ENCODE measurements at regions not wholly inside any gene's neighbourhood (a gene's known extent, or its start where the extent isn't known, plus 50 kb on each side); places are given as distances from the start of the nearest gene placed in this dataset.
"Not testable (repeated sequence)": the region's sequence is repeated elsewhere in the genome, so short reads cannot be mapped to it uniquely, and the experiment has no call there.

- no peak overlapping the region for H3K4me3 ChIP-seq (ENCODE audit: low read length in 2 of 2)
- no peak overlapping the region for H3K9ac ChIP-seq (ENCODE audit: low read length in 2 of 2)
- no peaks in the 10 kb centered on the region for H3K27me3 ChIP-seq (ENCODE audit: control insufficient read depth in 1 of 2, insufficient read depth in 2 of 2, low read length in 2 of 2)
- H3K27ac ChIP-seq (ENCODE audit: low read length), result no peak overlapping the region
- no peaks in the 10 kb centered on the region for H3K36me3 ChIP-seq (ENCODE audit: control insufficient read depth in 2 of 2, insufficient read depth in 2 of 2, low read length in 2 of 2)
- no peaks in the 10 kb centered on the region for H3K9me3 ChIP-seq (ENCODE audit: control insufficient read depth in 2 of 2, low read length in 2 of 2)
- H3K4me1 ChIP-seq (ENCODE audit: control insufficient read depth, insufficient read depth, low read length), result no peaks in the 10 kb centered on the region
These were observed 639.0 kb downstream of the REEP3 start for GRCh38 chr10:64159910-64160872.

GRCh38 chr10:64170791-64171190 is 649.6 kb downstream of the REEP3 start:
- Histone ChIP-seq H3K9me3 (ENCODE audit: control insufficient read depth in 2 of 2, low read length in 2 of 2) (no peaks in the 10 kb centered on the region), H3K36me3 (ENCODE audit: control insufficient read depth in 2 of 2, insufficient read depth in 2 of 2, low read length in 2 of 2) (no peaks in the 10 kb centered on the region), H3K4me1 (ENCODE audit: control insufficient read depth, insufficient read depth, low read length) (no peaks in the 10 kb centered on the region), H3K27me3 (ENCODE audit: control insufficient read depth in 1 of 2, insufficient read depth in 2 of 2, low read length in 2 of 2) (no peaks in the 10 kb centered on the region), H3K4me3 (ENCODE audit: low read length in 2 of 2) (no peak overlapping the region), H3K27ac (ENCODE audit: low read length) (no peak overlapping the region), H3K9ac (ENCODE audit: low read length in 2 of 2) (no peak overlapping the region)

DNA sequence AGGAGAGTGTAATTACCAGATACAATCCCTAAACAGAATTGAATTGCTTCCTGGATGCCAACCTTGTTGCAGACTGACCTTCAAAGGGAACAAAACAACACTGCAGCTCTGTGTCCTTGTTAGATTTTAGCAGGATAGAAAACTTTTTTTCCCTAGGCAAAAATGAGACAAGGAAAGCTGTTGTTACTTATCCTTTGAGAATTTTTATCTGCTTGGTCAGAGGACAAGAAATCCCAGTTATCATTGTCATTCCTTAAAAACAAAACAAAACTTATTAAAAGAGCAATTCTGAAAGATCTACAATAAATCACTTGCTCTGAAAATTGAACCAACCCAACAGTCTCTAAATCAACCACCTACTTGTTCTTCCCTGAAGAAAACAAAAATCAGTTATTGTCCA is 652.6 kb downstream of the REEP3 start:
- H3K4me3 ChIP-seq (ENCODE audit: low read length in 2 of 2), result no peak overlapping the region
- no peaks in the 10 kb centered on the region for H3K36me3 ChIP-seq (ENCODE audit: control insufficient read depth in 2 of 2, insufficient read depth in 2 of 2, low read length in 2 of 2)
- no peak overlapping the region for H3K9ac ChIP-seq (ENCODE audit: low read length in 2 of 2)
- H3K27me3 ChIP-seq (ENCODE audit: control insufficient read depth in 1 of 2, insufficient read depth in 2 of 2, low read length in 2 of 2), result no peaks in the 10 kb centered on the region
- no peaks in the 10 kb centered on the region for H3K4me1 ChIP-seq (ENCODE audit: control insufficient read depth, insufficient read depth, low read length)
- no peaks in the 10 kb centered on the region for H3K9me3 ChIP-seq (ENCODE audit: control insufficient read depth in 2 of 2, low read length in 2 of 2)
- H3K27ac ChIP-seq (ENCODE audit: low read length), result no peak overlapping the region

DNA sequence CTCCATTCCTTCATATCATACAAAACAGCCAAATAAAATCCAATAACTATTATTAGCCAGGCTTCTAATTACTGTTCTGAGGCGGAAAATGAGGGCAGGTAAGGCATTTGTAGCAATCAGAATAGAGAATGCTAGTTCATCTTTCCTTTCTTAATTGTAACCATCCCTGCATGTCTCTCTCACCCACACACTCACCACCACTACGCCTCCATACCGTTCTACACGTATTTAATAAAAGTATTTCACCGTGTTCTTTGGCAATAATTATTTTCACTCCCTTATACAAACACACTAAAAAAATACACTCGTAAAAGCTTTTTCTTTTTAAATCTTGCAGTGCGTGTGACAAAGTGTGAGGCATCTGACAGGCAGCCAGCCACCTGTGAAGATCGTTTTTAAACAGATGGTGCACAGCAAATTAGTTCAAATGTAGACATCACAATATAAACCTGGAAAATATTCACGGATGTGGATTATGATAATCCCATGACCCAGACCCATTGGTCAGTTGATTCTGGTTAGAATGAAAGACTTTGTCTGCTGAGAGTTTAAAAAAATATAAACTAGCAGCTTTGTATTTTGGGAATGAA is 653.6 kb downstream of the REEP3 start:
- no peaks in the 10 kb centered on the region for H3K4me1 ChIP-seq (ENCODE audit: control insufficient read depth, insufficient read depth, low read length)
- H3K9me3 ChIP-seq (ENCODE audit: control insufficient read depth in 2 of 2, low read length in 2 of 2), result no peaks in the 10 kb centered on the region
- H3K4me3 ChIP-seq (ENCODE audit: low read length in 2 of 2), result no peak overlapping the region
- H3K27me3 ChIP-seq (ENCODE audit: control insufficient read depth in 1 of 2, insufficient read depth in 2 of 2, low read length in 2 of 2), result no peaks in the 10 kb centered on the region
- H3K9ac ChIP-seq (ENCODE audit: low read length in 2 of 2), result no peak overlapping the region
- H3K27ac ChIP-seq (ENCODE audit: low read length), result no peak overlapping the region
- H3K36me3 ChIP-seq (ENCODE audit: control insufficient read depth in 2 of 2, insufficient read depth in 2 of 2, low read length in 2 of 2), result no peaks in the 10 kb centered on the region

GRCh38 chr10:64175271-64175962 is 654.2 kb downstream of the REEP3 start:
- no peak overlapping the region for H3K4me3 ChIP-seq (ENCODE audit: low read length in 2 of 2)
- no peak overlapping the region for H3K9ac ChIP-seq (ENCODE audit: low read length in 2 of 2)
- H3K4me1 ChIP-seq (ENCODE audit: control insufficient read depth, insufficient read depth, low read length), result no peaks in the 10 kb centered on the region
- H3K27ac ChIP-seq (ENCODE audit: low read length), result no peak overlapping the region
- H3K9me3 ChIP-seq (ENCODE audit: control insufficient read depth in 2 of 2, low read length in 2 of 2), result no peaks in the 10 kb centered on the region
- H3K27me3 ChIP-seq (ENCODE audit: control insufficient read depth in 1 of 2, insufficient read depth in 2 of 2, low read length in 2 of 2), result no peaks in the 10 kb centered on the region
- no peaks in the 10 kb centered on the region for H3K36me3 ChIP-seq (ENCODE audit: control insufficient read depth in 2 of 2, insufficient read depth in 2 of 2, low read length in 2 of 2)

DNA sequence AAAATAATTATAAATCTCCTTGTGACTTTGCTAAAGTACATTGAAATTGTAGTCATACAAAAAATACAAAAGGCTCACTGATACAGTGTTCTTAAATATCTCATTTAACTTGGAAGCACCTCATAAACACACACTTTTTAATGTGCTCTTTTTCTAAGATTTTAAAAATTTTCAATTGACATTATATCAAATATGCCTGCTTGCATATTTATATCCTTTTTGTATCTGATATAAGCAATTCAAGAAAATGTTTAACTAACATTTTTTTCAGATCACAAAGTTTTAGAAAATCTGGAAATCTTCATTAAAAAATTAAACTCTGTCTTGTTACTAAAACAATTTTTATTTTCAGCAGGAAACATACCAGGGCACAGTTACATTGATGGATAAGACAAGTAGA is 661.5 kb downstream of the REEP3 start:
- Histone ChIP-seq H3K4me1 (ENCODE audit: control insufficient read depth, insufficient read depth, low read length) (no peaks in the 10 kb centered on the region), H3K27ac (ENCODE audit: low read length) (no peak overlapping the region), H3K9me3 (ENCODE audit: control insufficient read depth in 2 of 2, low read length in 2 of 2) (no peaks in the 10 kb centered on the region), H3K36me3 (ENCODE audit: control insufficient read depth in 2 of 2, insufficient read depth in 2 of 2, low read length in 2 of 2) (no peaks in the 10 kb centered on the region), H3K9ac (ENCODE audit: low read length in 2 of 2) (no peak overlapping the region), H3K4me3 (ENCODE audit: low read length in 2 of 2) (no peak overlapping the region), H3K27me3 (ENCODE audit: control insufficient read depth in 1 of 2, insufficient read depth in 2 of 2, low read length in 2 of 2) (no peaks in the 10 kb centered on the region)

DNA sequence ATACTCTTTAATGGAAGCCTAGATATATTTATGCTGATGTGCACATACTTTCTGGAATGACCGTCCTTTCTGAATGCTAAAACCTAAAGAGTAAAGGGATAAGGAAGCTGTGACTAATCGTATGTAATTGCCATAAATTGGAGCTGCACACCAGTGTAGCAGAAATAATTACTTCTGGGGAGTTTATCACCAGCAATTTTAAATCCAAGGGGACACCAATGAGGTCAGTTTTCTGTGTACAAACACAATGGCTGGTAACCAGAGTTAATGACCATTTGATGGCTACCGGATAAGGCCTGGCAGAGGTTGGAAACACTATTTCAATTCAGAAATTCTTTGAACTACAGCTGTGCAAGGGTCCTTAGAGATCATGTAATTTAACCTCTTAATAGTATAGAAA is 670.1 kb downstream of the REEP3 start:
- H3K9me3 ChIP-seq (ENCODE audit: control insufficient read depth in 2 of 2, low read length in 2 of 2), result no peaks in the 10 kb centered on the region

GRCh38 chr10:64196638-64197315 is 675.6 kb downstream of the REEP3 start:
- H3K9ac ChIP-seq (ENCODE audit: low read length in 2 of 2), result no peak overlapping the region

More for the DNA sequence above, 670.1 kb downstream of the REEP3 start:
- H3K4me3 ChIP-seq (ENCODE audit: low read length in 2 of 2), result no peak overlapping the region
- no peaks in the 10 kb centered on the region for H3K27me3 ChIP-seq (ENCODE audit: control insufficient read depth in 1 of 2, insufficient read depth in 2 of 2, low read length in 2 of 2)
- no peaks in the 10 kb centered on the region for H3K36me3 ChIP-seq (ENCODE audit: control insufficient read depth in 2 of 2, insufficient read depth in 2 of 2, low read length in 2 of 2)
- H3K4me1 ChIP-seq (ENCODE audit: control insufficient read depth, insufficient read depth, low read length), result no peaks in the 10 kb centered on the region
- H3K27ac ChIP-seq (ENCODE audit: low read length), result no peak overlapping the region
- no peak overlapping the region for H3K9ac ChIP-seq (ENCODE audit: low read length in 2 of 2)

GRCh38 chr10:64201936-64202335 is 680.7 kb downstream of the REEP3 start:
- H3K36me3 ChIP-seq (ENCODE audit: control insufficient read depth in 2 of 2, insufficient read depth in 2 of 2, low read length in 2 of 2), result no peaks in the 10 kb centered on the region
- H3K4me3 ChIP-seq (ENCODE audit: low read length in 2 of 2), result no peak overlapping the region
- H3K27me3 ChIP-seq (ENCODE audit: control insufficient read depth in 1 of 2, insufficient read depth in 2 of 2, low read length in 2 of 2), result no peaks in the 10 kb centered on the region
- H3K4me1 ChIP-seq (ENCODE audit: control insufficient read depth, insufficient read depth, low read length), result no peaks in the 10 kb centered on the region
- no peak overlapping the region for H3K27ac ChIP-seq (ENCODE audit: low read length)
- H3K9ac ChIP-seq (ENCODE audit: low read length in 2 of 2), result no peak overlapping the region
- no peaks in the 10 kb centered on the region for H3K9me3 ChIP-seq (ENCODE audit: control insufficient read depth in 2 of 2, low read length in 2 of 2)

More at GRCh38 chr10:64196638-64197315, 675.6 kb downstream of the REEP3 start:
- Histone ChIP-seq H3K4me3 (ENCODE audit: low read length in 2 of 2) (no peak overlapping the region), H3K27me3 (ENCODE audit: control insufficient read depth in 1 of 2, insufficient read depth in 2 of 2, low read length in 2 of 2) (no peaks in the 10 kb centered on the region), H3K9me3 (ENCODE audit: control insufficient read depth in 2 of 2, low read length in 2 of 2) (no peaks in the 10 kb centered on the region), H3K4me1 (ENCODE audit: control insufficient read depth, insufficient read depth, low read length) (no peaks in the 10 kb centered on the region), H3K27ac (ENCODE audit: low read length) (no peak overlapping the region), H3K36me3 (ENCODE audit: control insufficient read depth in 2 of 2, insufficient read depth in 2 of 2, low read length in 2 of 2) (no peaks in the 10 kb centered on the region)

DNA sequence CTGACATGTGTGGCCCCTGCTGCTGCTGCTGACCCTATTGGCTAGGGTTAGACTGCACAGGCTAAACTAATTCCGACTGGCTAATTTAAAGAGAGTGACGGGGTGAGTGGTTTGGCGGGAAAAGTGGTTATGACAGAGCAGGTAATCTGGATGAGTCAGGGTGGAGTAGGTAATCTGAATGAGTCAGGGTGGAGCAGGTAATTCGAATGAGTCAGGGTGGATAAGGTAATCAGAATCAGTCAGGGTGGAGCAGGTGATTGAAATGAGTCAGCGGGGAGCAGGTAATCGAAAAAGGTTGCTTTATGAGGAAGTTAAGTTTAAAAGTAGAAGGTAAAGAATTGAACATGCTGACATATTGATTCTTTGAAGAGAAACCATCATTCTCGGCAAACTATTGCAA is 683.3 kb downstream of the REEP3 start:
- H3K27me3 ChIP-seq (ENCODE audit: control insufficient read depth in 1 of 2, insufficient read depth in 2 of 2, low read length in 2 of 2); H3K36me3 ChIP-seq (ENCODE audit: control insufficient read depth in 2 of 2, insufficient read depth in 2 of 2, low read length in 2 of 2); H3K9ac ChIP-seq (ENCODE audit: low read length in 2 of 2); H3K4me3 ChIP-seq (ENCODE audit: low read length in 2 of 2); H3K9me3 ChIP-seq (ENCODE audit: control insufficient read depth in 2 of 2, low read length in 2 of 2); H3K27ac ChIP-seq (ENCODE audit: low read length); H3K4me1 ChIP-seq (ENCODE audit: control insufficient read depth, insufficient read depth, low read length): not testable (repeated sequence)

All from stomach smooth muscle (tissue), 2 donors.